ENCODE measurements at regions not wholly inside any gene's neighbourhood (a gene's known extent, or its start where the extent isn't known, plus 50 kb on each side); places are given as distances from the start of the nearest gene placed in this dataset.

DNA sequence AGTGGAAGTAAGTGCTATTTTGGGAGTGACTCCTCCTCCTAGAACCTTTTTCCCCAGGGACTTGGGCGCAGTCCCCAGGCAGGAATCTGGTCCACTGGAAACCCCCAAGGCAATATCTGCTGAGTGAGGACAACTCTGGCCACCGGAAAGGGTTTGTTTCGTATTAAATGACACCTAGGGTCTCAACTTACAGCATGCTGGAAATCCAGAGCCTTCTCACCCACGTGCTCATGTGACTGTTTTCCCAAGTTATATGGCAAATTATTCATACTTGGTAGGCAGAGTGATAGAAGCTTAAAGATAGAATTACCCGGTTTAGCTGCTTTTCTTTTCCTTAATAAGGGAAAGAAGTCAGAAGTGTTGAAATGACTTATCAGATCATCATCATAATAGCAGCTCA, 436.9 kb upstream of the SPRED2 start:
- TF ChIP-seq, protein P1, sequence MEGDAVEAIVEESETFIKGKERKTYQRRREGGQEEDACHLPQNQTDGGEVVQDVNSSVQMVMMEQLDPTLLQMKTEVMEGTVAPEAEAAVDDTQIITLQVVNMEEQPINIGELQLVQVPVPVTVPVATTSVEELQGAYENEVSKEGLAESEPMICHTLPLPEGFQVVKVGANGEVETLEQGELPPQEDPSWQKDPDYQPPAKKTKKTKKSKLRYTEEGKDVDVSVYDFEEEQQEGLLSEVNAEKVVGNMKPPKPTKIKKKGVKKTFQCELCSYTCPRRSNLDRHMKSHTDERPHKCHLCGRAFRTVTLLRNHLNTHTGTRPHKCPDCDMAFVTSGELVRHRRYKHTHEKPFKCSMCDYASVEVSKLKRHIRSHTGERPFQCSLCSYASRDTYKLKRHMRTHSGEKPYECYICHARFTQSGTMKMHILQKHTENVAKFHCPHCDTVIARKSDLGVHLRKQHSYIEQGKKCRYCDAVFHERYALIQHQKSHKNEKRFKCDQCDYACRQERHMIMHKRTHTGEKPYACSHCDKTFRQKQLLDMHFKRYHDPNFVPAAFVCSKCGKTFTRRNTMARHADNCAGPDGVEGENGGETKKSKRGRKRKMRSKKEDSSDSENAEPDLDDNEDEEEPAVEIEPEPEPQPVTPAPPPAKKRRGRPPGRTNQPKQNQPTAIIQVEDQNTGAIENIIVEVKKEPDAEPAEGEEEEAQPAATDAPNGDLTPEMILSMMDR (IDR thresholded peaks at IDR 0.05; ENCODE audit: insufficient read depth, low read length, poor library complexity, severe bottlenecking), result no peak
- TF ChIP-seq EZH2phosphoT487 (conservative IDR thresholded peaks at IDR 0.05; ENCODE audit: low read length), result no peak
